C4-2B (cell line): ENCODE measurements at regions not wholly inside any gene's neighbourhood (a gene's known extent, or its start where the extent isn't known, plus 50 kb on each side); places are given as distances from the start of the nearest gene placed in this dataset.

Experiments
- ZFX ChIP-seq: fragments of 450-650 bp; IDR thresholded peaks from 2 replicates; pipeline ENCODE4 v1.6.1; 2017
- TF ChIP-seq, protein P1 (sequence below): fragments of 450-650 bp; conservative IDR thresholded peaks from 2 replicates; pipeline ENCODE4 v1.5.1; 2017; ENCODE audit warnings: mild to moderate bottlenecking

DNA sequence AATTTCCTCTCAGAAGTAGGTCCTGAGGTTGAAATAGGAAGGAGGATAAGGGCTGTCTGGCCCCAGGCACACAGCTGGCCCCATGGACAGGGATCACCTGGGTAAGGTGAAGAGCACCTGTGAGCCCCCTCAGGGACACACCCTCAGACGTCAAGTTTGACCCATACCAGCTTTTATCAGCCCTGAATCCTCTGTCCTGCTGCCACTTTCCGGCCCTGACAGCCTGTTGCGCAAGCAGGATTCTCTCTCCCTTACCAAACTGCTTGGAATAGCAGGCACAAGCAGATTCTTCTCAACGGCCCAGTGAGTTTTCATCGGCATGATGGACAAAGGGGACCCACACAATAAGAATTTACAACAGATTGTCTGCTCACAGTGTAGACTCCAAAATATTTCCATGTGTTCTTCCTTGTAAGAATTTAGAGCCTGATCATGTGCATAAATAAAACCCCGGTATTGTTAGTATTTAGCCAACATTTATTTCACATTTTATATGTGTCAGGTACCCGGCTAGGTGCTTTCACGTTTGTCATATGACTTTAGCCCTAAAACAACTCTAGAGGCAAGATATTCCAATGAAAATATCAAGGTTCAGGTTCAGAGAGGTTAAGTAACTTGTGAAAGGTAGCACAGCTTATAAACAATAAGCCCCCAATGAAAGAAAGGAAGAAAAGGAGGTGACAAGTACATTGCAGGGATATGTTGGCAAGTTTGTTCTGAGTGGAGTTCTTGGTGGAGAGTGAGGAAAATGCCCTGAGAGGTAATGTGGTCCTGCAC lies 107.2 kb upstream of the KIT start:
- TF ChIP-seq, protein P1, sequence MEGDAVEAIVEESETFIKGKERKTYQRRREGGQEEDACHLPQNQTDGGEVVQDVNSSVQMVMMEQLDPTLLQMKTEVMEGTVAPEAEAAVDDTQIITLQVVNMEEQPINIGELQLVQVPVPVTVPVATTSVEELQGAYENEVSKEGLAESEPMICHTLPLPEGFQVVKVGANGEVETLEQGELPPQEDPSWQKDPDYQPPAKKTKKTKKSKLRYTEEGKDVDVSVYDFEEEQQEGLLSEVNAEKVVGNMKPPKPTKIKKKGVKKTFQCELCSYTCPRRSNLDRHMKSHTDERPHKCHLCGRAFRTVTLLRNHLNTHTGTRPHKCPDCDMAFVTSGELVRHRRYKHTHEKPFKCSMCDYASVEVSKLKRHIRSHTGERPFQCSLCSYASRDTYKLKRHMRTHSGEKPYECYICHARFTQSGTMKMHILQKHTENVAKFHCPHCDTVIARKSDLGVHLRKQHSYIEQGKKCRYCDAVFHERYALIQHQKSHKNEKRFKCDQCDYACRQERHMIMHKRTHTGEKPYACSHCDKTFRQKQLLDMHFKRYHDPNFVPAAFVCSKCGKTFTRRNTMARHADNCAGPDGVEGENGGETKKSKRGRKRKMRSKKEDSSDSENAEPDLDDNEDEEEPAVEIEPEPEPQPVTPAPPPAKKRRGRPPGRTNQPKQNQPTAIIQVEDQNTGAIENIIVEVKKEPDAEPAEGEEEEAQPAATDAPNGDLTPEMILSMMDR = no peak
- TF ChIP-seq ZFX = no peak
